ENCODE measurements at regions not wholly inside any gene's neighbourhood (a gene's known extent, or its start where the extent isn't known, plus 50 kb on each side); places are given as distances from the start of the nearest gene placed in this dataset.
"Not testable (repeated sequence)": the region's sequence is repeated elsewhere in the genome, so short reads cannot be mapped to it uniquely, and the experiment has no call there.

DNA sequence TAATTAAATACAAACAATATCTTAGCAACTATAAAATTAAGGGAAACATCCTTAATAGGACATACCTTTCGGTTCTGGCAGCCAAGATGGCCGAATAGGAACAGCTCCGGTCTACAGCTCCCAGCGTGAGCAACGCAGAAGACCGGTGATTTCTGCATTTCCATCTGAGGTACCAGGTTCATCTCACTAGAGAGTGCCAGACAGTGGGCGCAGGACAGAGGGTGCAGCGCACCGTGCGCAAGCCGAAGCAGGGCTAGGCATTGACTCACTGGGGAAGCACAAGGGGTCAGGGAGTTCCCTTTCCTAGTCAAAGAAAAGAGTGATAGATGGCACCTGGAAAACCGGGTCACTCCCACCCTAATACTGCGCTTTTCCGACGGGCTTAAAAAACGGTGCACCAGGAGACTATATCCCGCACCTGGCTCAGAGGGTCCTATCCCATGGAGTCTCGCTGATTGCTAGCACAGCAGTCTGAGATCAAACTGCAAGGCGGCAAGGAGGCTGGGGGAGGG, 782.3 kb downstream of the FLRT2 start:
- TF ChIP-seq, protein P1, sequence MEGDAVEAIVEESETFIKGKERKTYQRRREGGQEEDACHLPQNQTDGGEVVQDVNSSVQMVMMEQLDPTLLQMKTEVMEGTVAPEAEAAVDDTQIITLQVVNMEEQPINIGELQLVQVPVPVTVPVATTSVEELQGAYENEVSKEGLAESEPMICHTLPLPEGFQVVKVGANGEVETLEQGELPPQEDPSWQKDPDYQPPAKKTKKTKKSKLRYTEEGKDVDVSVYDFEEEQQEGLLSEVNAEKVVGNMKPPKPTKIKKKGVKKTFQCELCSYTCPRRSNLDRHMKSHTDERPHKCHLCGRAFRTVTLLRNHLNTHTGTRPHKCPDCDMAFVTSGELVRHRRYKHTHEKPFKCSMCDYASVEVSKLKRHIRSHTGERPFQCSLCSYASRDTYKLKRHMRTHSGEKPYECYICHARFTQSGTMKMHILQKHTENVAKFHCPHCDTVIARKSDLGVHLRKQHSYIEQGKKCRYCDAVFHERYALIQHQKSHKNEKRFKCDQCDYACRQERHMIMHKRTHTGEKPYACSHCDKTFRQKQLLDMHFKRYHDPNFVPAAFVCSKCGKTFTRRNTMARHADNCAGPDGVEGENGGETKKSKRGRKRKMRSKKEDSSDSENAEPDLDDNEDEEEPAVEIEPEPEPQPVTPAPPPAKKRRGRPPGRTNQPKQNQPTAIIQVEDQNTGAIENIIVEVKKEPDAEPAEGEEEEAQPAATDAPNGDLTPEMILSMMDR (IDR thresholded peaks at IDR 0.05), result not testable (repeated sequence)
- TF ChIP-seq SIN3A (IDR thresholded peaks at IDR 0.05; ENCODE audit: borderline replicate concordance, insufficient read depth, low read depth, low read length); REST (IDR thresholded peaks at IDR 0.05; ENCODE audit: insufficient read depth in 1 of 2, low read depth in 2 of 2, low read length in 1 of 2); POLR2AphosphoS5 (IDR thresholded peaks at IDR 0.05; ENCODE audit: low read depth, low read length): not testable (repeated sequence)

Data from Panc1 (cell line).